CD4-positive, alpha-beta T cell treated with Interleukin-17A for 4 hours (primary cell): ENCODE measurements at regions not wholly inside any gene's neighbourhood (a gene's known extent, or its start where the extent isn't known, plus 50 kb on each side); places are given as distances from the start of the nearest gene placed in this dataset.
"Not testable (repeated sequence)": the region's sequence is repeated elsewhere in the genome, so short reads cannot be mapped to it uniquely, and the experiment has no call there.

ENCODE experiments used
- DNase-seq: peaks from one replicate; pipeline ENCODE4 v3.0.0-alpha.2; 2020; ENCODE audit warnings: mixed read lengths

GRCh38 chr12:131290255-131290959 is 336.7 kb downstream of the ADGRD1 start:
- DNase-seq = no peak

DNA sequence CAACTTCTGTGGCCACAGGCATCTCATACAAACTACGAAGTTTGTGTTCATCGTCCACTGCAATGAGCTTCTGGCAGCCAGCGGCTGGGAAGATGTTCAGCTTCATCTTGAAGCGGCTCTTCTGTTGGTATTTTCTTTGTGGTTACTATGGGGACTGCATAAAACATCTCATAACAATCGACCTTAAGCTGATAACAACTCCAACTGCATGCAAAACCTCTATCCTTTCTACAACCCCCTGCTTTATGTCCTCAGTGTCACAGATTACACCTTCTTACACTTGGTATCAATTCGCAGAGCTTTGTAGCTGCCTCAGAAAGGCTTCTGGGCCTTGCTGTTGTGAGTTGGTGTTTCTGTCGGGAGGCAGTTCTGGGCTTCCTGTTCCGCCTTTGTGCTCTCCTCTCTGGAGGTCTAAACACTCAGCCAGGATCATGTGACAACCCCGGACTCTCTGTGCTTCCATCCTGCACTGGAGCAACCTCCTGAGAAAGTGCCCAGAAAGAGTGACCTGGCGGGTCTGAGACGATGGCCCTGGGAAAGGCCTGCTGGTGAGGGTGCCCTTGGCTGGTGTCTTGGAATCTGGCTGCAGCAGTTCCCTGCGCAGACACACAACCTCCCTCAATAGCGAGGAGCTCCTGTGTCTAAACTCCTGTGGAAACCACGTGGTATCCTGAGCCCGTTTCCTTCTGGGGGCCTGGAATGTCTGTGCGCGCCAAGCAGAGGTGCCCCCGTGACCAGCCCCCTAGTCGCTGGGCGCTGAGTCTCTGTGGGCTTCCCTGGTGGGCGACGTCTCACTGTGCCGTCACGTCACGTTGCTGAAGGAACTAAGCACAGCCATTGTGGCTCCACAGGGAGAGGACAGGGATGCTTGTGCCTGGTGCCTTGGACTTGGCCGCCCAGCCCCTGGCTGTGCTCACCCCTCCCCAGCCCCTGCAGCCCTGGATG is 339.6 kb downstream of the ADGRD1 start:
- not testable (repeated sequence) for DNase-seq

DNA sequence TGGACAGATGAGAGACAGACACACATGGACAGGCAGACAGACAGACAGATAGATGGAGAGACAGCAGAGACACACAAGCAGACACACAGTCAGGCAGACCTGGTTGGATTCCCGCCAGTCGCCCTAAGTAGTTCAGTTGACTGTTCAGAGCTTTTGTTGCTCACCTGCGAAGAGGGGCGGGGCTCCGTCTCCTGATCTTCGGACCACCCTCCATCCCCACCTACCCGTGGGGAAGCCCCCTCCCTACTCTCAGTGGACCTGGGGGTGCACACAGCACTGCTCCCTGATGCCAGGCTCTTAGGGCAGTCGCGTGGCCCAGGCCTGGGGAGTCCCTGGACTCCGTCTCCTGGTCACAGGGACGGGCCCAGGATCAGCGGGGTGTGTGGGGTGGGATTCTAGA is 341.0 kb downstream of the ADGRD1 start:
- DNase-seq = not testable (repeated sequence)

DNA sequence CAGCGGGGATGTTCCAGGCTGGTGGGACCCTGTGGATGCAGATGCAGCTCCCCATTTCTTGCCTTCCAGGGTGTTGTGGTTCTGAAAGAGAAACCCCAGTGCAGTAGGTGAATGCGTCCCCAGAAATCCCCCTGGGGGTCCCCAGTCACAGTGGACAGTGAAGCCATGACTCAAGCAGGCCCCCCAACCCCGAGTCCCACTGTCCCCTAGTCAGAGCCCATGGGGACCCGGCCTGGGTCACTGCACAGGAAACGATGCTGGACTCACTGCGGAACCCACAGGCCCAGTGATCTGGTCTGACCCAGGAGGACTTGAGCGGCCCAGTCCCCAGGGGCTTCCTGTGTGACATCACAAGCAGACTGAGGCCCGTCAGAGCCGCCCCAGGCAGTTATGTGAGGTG is 341.4 kb downstream of the ADGRD1 start:
- not testable (repeated sequence) for DNase-seq

DNA sequence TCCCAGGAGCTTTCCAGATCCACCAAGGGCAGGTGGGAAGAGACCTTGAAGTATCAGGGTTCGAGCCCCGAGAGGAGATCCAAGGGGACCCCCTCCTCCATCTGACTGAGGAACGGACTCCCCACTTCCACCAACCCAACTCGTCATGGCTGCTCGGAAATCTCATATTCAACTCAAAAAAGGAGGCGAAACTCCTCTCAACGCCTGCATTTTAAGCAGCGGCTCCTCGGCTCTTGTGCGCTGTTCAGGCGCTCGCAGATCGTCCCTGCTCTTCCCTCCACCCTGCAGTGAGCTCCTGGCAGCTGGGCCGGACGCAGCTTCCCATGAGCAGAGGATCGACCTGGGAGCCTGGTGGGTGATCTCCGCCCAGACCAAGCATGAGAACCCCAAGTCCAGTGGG is 341.9 kb downstream of the ADGRD1 start:
- not testable (repeated sequence) for DNase-seq

- not testable (repeated sequence) for DNase-seq
Measured at GRCh38 chr12:131296136-131296535, 342.4 kb downstream of the ADGRD1 start.

DNA sequence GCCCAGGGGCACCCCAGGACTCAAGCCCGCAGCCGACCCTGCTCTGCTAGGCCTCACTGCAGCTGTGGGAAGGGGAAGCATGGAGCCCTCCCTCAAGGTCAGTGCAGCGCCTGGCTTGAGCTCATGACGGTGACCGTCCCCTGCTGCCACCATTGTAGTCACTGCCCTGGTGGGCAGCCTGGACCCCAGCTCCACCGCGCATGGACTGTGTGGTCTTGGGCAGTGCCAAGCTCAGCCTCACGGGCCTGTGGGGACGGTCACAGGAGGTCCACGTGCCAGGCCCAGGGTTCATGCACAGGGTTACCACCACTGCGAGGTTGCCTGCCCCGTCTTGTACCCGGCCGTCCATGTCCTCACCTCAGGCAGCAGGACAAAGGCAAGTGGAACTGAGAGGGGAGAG is 342.9 kb downstream of the ADGRD1 start:
- not testable (repeated sequence) for DNase-seq

DNA sequence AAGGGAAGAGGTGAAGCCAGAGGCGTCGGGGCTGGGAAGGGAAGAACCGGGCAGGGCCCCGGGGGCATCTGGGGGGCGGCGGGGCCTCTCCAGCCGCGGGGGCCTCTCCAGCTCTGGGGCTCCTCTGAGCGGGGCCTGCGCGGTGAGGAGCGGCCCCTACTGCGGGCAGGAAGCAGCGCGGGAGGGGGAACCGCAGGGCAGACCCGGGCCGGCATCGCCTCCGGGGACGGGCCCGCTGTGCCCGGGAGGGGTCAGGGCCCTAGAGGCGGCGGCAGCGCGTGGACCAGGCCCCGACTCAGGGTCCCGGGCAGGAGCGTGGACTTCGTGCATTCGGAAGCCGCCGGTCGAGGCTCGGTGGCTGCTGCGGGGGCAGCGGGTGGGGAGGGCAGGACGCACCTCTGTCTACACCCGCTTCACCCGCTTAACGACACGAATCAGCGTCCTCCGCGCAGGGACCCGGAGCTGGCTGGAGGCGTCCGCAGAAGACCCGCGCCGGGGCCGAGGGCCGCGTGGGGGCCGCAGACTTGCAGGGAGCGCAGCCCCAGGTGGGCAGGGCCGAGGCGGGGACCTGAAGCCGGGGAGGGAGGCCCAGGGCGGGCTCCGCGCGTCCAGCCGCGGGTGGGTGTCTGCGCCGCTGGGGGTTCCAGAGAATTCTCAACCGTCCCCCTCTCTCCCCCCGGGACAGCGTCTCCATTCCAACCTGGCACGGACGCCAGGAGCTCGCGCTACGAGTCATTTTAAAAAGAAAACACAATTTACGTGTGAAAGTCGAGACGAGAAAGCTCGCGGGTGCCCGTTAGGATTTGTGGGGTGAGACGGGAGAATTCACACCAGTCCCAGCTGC is 345.0 kb downstream of the ADGRD1 start:
- not testable (repeated sequence) for DNase-seq

DNA sequence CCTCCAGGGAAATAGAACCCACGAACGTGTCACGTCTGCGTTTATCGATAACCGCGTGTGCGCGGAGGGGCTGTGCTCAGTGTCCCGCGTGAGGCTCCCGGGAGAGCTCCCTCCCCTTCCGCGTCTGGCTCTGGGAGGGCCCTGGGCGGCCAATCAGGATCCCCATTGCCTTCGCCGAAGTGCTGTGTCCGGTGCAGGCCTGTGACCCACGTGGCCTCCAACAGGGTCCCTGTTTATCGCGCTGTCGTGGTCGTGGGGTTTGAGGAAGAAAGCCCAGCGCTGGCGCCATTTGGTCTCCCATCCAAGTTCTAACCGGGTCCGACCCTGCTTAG is 345.6 kb downstream of the ADGRD1 start:
- DNase-seq = not testable (repeated sequence)

- not testable (repeated sequence) for DNase-seq
Measured at GRCh38 chr12:131303576-131303975, 349.9 kb downstream of the ADGRD1 start.

DNA sequence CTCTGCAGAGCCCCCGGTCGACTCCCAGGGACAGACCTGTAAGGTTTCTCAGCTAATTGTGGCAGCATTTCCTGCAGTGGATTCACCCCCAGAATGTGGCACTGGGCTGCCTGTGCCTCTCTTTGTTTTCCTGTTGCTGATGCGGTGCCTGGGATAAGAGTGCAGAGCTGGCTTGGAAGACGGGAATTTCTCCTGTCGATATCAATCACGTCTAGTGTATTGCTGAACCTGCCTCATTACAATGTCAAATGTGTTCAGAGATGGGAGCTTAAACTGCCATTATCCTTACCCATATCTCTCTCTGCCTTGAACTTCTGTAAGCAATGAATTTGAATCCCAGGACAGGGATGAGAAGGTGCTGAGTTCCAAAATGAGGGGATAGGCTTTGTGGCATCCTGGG is 350.9 kb downstream of the ADGRD1 start:
- DNase-seq = not testable (repeated sequence)

GRCh38 chr12:131309700-131310099 is 356.0 kb downstream of the ADGRD1 start:
- no peak for DNase-seq

DNA sequence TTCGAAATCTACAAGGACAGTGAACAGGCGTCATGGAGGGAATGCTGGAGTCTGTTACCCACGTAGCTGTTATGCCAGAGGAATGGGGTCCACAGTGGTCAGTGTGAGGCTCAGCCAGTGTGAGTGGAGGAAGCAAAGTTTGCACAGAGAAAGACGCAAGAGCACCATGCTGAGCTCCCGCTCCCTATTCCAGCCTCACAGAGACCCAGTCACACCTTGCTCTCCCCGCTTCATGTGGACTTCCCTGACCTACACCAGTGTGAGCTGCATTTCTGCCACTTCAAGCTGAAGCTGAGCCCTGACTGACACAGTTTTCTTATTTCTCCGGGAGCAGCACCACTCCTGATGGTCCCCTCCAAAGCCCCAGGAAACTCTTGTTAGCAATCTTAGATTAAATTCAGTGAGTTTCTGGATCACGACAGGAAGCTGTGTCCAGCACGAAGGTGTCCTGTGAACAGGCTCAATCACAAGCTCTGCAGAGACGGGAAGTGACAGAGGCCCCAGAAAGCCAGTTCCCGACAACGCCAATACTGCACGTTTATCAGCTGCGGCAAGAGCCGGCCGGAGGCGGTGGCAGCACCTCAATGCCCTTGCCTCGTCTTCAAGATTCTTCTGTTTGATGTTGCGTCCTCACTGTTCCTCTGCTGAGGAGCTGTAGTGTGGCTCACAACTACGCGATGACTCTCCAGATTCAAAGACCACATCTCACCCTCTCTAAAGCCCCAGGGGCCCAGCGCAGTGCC is 356.7 kb downstream of the ADGRD1 start:
- DNase-seq = not testable (repeated sequence)

GRCh38 chr12:131311279-131311722 is 357.6 kb downstream of the ADGRD1 start:
- not testable (repeated sequence) for DNase-seq

- no peak for DNase-seq
Measured at GRCh38 chr12:131311764-131312163, 358.1 kb downstream of the ADGRD1 start.

- not testable (repeated sequence) for DNase-seq
Measured at GRCh38 chr12:131312382-131312781, 358.7 kb downstream of the ADGRD1 start.

GRCh38 chr12:131312793-131313545 is 359.3 kb downstream of the ADGRD1 start:
- DNase-seq = no peak

DNA sequence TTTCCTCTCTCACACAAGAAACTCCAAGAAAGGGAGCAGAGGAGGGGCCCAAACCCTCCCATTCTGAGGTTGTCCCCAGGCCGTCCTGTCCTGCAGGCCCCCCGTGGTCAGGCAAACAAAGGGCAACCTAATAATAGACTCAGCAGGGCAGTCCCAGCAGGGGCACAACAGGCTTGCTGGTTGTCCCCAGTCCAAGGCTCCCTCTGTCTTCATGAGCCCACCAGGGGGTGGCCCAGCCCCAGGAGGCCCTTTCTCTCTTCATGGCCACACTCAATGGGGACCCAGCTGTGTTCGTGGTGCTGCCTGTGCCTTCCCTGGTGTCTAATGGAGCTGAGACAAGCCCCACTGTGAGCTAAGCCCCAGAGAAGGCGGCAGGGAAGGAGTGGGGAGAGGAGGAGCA is 359.9 kb downstream of the ADGRD1 start:
- DNase-seq = no peak

DNA sequence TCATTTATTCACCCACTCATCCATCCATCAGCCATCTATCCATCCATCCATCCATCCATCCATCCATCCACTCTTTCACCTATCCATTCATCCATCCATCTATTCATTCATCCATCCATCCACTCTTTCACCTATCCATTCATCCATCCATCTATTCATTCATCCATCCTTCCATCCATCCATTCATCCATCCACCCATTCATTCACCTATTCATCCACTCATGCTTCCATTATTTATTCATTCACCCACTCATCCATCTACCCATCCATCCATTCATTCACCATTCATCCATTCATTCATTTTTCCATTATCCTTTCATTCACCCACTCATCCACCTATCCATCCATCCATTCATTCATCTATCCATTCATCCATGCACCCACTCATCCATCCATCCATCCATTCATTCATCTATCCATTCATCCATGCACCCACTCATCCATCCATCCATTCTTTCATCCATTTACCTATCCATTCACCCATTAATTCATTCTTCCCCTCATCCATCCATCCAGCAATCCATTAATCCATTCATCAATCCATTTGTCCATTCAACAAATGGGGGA is 360.9 kb downstream of the ADGRD1 start:
- no peak for DNase-seq

- no peak for DNase-seq
Measured at GRCh38 chr12:131315601-131316000, 361.9 kb downstream of the ADGRD1 start.

DNA sequence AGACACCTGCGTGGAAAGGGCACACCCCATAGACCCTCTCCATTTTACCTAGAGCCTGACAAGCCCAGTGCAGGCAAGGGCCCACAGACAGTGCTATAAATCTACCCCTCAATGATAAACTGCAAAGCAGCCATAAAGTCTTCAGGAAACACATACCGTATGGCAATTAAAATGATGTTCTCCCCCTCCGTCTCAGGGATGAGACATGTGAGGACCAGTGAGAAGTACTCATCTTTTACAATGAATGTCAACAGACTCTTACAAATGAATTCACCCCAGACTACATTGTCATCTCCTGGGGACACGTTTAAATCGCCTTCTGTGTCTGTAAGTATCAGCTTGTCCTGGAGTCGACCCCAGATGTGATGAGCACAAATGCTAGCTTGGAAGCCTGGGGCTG is 362.7 kb downstream of the ADGRD1 start:
- DNase-seq = no peak
